ENCODE measurements at regions not wholly inside any gene's neighbourhood (a gene's known extent, or its start where the extent isn't known, plus 50 kb on each side); places are given as distances from the start of the nearest gene placed in this dataset.

- Histone ChIP-seq H3K56ac (replicated peaks; ENCODE audit: insufficient read length, low read depth, low read length) (no peak overlapping the region), H3K79me1 (ENCODE audit: low read depth, low read length) (no peaks in the 10 kb centered on the region), H3K27ac (ENCODE audit: low read depth, low read length) (no peak overlapping the region), H2BK5ac (ENCODE audit: low read depth, low read length) (no peak overlapping the region), H3K9ac (replicated peaks in 1 of 4; ENCODE audit: extremely low read depth in 1 of 4, low read depth in 3 of 4, low read length in 3 of 4) (no peak overlapping the region), H3K79me2 (ENCODE audit: control insufficient read depth in 1 of 2, insufficient read depth in 2 of 2, low read length in 2 of 2) (no peaks in the 10 kb centered on the region), H2BK120ac (replicated peaks; ENCODE audit: low read depth, low read length) (no peak overlapping the region), H3K23me2 (ENCODE audit: low read depth, low read length) (no peaks in the 10 kb centered on the region), H2AFZ (ENCODE audit: low read length) (no peak overlapping the region), H3K9me3 (ENCODE audit: insufficient read depth in 2 of 2, low read depth in 1 of 2, low read length in 1 of 2) (no peaks in the 10 kb centered on the region), H4K5ac (ENCODE audit: insufficient read length, low read depth, low read length) (no peak overlapping the region), H2BK12ac (ENCODE audit: low read depth, low read length) (no peak overlapping the region), H3K18ac (ENCODE audit: extremely low read depth, low read length) (no peak overlapping the region), H3K4me2 (ENCODE audit: insufficient read depth in 1 of 2, low read depth in 2 of 2, low read length in 2 of 2) (no peak overlapping the region), H3K23ac (ENCODE audit: insufficient read length) (no peak overlapping the region), H4K91ac (replicated peaks; ENCODE audit: insufficient read length, low read length) (no peak overlapping the region), H4K8ac (ENCODE audit: extremely low read depth, insufficient read depth, low read length) (no peak overlapping the region), H3K4me3 (ENCODE audit: extremely low read depth in 1 of 4, insufficient read depth in 2 of 4, low read depth in 3 of 4, low read length in 4 of 4) (no peak overlapping the region), H3K4me1 (replicated peaks in 1 of 4; ENCODE audit: control insufficient read depth in 3 of 4, insufficient read depth in 4 of 4, low read length in 3 of 4) (no peaks in the 10 kb centered on the region), H3K27me3 (replicated peaks in 1 of 4; ENCODE audit: control insufficient read depth in 3 of 4, extremely low read depth in 1 of 4, insufficient read depth in 3 of 4, low read length in 3 of 4) (no peaks in the 10 kb centered on the region), H2BK15ac (ENCODE audit: low read length) (no peak overlapping the region), H3K14ac (ENCODE audit: insufficient read length) (no peak overlapping the region), H3K36me3 (ENCODE audit: control insufficient read depth in 2 of 4, insufficient read depth in 4 of 4, low read length in 3 of 4) (no peaks in the 10 kb centered on the region), H4K20me1 (replicated peaks in 1 of 2; ENCODE audit: control insufficient read depth in 1 of 2, insufficient read depth in 2 of 2, low read length in 2 of 2) (no peaks in the 10 kb centered on the region), H3K4ac (replicated peaks; ENCODE audit: insufficient read length, low read depth, low read length) (no peak overlapping the region), H2AK5ac (ENCODE audit: low read depth, low read length) (no peak overlapping the region), H2BK20ac (ENCODE audit: low read length) (no peak overlapping the region)
- FAIRE-seq (no peak), DNase-seq (ENCODE audit: low read depth in 1 of 2, low spot score in 2 of 2) (no peak)
- TF ChIP-seq FOSL1 (IDR thresholded peaks at IDR 0.05; ENCODE audit: insufficient read depth, low read depth, low read length) (no peak), KDM1A (IDR thresholded peaks at IDR 0.05; ENCODE audit: borderline replicate concordance, low read length) (no peak), NANOG (IDR thresholded peaks at IDR 0.05; ENCODE audit: insufficient read depth, low read depth, low read length, poor library complexity, severe bottlenecking) (no peak), TBP (IDR thresholded peaks at IDR 0.05; ENCODE audit: low read depth, low read length) (no peak), NRF1 (IDR thresholded peaks at IDR 0.05; ENCODE audit: low read depth, low read length) (no peak), GTF2F1 (IDR thresholded peaks at IDR 0.05; ENCODE audit: borderline replicate concordance, low read depth, low read length) (no peak), E2F6 (IDR thresholded peaks at IDR 0.05) (no peak), ASH2L (IDR thresholded peaks at IDR 0.05; ENCODE audit: low read length) (no peak), EP300 (IDR thresholded peaks at IDR 0.05; ENCODE audit: borderline replicate concordance in 1 of 2, low read depth in 2 of 2, low read length in 2 of 2) (no peak), POLR2A (IDR thresholded peaks at IDR 0.05; ENCODE audit: control extremely low read depth in 1 of 2, low read depth in 2 of 2, low read length in 2 of 2) (no peak)
- ChIA-PET POLR2A (ENCODE audit: partially characterized antibody) (no interaction called here), CTCF (ENCODE audit: partially characterized antibody) (no interaction called here)
Observed at GRCh38 chr7:94127026-94127425, 122.9 kb upstream of the BET1 start.

Data from H1 (cell line).